HG02870 (cell line): ENCODE measurements at regions not wholly inside any gene's neighbourhood (a gene's known extent, or its start where the extent isn't known, plus 50 kb on each side); places are given as distances from the start of the nearest gene placed in this dataset.
"Not testable (repeated sequence)": the region's sequence is repeated elsewhere in the genome, so short reads cannot be mapped to it uniquely, and the experiment has no call there.

Experiments used
- ATAC-seq: cut with Tn5 transposase; IDR thresholded peaks from one replicate; pipeline ENCODE4 v1.9.1; 2021; ENCODE audit warnings: mild to moderate bottlenecking, moderate library complexity; ENCODE audit not compliant: unreplicated experiment

DNA sequence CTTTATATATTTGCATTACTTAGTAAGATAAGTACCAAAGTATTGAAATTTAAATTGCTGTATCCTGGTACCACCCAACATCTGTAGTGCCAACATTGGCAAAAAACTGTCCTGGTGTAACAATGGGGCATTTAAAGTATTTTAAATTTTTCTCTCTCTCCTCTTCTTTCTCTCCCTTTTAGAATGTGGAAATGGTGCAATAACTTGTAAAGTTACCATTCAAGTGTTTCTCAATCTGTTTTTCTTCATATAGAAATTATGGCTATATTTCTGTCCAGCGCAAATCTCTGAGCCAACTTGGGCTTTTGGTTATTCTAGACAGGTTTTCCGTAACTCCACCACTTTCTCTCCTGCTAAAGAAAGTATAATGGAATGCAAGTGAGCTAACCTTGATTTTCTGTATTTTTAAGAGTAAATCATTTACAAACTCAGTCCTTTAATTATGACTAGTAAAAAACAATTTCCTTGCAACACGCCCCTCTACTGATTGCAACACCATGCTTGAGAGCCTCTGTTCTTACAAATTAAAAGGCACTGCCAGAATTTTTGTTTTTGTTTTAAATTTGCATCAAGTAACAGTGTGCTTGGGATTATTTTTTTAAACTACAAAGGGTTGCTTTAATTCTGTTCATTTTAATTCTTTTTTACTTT, 324.2 kb upstream of the CITED2 start:
- ATAC-seq: no peak

DNA sequence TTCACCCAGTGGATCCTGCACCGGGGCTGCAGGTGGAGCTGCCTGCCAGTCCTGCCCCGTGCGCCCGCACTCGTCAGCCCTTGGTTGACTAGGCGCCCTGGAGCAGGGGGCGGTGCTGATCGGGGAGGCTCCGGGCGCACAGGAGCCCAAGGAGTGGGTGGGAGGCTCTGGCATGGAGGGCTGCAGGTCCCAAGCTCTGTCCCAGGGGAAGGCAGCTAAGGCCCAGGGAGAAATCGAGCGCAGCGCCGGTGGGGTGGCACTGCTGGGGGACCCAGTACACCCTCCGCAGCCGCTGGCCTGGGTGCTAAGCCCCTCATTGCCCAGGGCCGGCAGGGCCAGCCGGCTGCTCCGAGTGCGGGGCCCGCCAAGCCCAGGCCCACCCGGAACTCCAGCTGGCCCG, 323.4 kb upstream of the CITED2 start:
- ATAC-seq: not testable (repeated sequence)

DNA sequence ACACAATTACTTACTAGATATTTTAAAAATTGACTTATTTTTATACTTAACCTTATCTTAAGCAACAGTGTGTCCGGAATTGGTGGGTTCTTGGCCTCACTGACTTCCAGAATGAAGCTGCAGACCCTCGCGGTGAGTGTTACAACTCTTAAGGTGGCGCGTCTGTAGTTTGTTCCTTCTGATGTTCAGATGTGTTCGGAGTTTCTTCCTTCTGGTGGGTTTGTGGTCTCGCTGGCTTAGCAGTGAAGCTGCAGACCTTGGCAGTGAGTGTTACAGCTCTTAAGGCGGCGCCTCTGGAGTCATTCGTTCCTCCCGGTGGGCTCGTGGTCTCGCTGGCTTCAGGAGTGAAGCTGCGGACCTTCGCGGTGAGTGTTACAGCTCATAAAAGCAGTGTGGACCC, 322.5 kb upstream of the CITED2 start:
- not testable (repeated sequence) for ATAC-seq

DNA sequence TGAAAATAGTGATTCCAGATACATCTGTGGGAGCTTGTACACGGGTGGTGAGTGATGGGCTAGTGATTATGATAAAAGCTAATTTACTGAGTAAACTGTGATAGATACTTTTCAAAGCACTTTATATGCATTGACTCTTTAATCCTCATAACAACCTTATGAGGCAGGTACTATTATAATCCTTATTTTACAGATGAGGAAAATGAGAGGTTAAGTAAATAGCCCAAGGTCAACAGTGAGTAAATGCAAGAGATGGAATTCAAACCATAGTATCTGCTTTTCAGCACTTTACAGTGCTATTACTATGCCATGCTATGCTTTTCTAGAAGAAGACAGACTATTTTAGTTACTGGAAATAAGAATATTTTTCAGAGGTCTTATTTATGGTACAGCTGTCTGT, 320.9 kb upstream of the CITED2 start:
- ATAC-seq: no peak

DNA sequence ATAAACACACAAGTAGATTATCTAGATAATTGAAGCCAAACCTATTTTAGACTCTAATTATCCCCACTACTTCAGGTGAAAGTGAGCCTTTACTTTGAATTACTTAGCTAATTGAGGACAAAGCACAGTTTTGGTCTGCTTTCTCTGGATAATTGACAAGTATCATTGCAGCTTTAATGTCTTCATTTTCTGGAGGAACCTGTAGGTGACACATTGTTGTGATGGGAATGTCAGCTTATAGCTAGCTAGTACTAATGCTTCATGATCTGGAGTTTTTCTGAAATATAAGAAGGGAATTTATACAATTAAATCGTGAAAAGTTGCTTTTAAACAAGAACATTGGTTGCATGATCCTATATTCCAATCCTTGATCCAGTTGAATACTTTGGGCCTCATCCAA, 319.3 kb upstream of the CITED2 start:
- no peak for ATAC-seq

DNA sequence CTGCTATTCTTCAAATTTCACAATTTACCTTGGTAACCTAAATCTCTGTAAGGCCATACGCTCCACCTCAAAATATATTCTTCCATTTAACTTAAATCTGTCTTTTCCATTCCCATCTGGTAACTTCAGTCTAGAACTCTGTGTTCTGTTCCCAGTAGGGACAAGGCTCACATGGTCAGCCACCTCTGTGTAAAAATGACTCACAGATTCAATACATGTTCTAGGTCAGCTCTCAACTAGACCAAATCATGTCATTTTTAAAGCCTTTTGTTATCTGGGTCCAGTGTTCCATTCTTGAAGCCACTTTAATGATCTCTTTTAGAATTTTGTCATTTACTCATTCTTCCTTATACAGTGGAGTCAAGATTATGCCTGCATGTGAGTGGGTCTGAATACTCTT, 315.6 kb upstream of the CITED2 start:
- no peak for ATAC-seq

DNA sequence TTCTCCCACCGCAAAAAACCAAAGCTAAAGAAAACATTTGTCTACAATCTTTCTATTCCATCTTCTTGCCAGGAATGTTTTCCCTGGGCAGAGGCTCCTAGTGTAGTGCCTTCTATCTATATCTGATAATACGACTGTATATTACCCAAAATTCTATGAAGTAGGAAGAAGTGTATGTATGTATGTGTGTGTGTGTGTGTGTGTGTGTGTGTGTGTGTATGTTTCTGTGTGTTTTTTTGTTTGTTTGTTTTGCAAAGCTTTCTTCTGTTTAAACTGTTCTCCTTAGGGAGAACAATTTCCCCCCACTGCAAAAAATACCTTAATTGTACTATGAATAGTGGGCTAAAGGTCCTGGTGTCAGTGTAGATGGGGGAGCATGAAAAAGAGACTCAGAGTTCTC, 312.6 kb upstream of the CITED2 start:
- no peak for ATAC-seq

DNA sequence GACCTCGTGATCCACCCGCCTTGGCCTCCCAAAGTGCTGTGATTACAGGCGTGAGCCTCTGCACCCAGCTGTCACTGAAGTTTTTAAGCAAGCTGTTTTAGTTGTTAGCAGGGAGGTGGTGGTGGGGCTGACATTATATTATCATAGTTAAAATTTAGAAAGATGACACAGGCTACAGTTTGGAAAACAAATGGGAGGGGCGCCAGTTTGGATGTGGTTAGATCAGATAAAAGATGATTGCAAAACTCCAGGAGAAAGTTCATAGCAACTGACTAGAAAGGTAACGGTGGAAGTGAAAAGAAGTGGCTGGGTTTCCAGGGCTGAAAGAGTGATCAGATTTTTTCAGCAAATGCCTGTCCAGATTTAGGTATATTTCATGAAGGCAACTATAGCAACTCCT, 311.9 kb upstream of the CITED2 start:
- ATAC-seq: no peak

DNA sequence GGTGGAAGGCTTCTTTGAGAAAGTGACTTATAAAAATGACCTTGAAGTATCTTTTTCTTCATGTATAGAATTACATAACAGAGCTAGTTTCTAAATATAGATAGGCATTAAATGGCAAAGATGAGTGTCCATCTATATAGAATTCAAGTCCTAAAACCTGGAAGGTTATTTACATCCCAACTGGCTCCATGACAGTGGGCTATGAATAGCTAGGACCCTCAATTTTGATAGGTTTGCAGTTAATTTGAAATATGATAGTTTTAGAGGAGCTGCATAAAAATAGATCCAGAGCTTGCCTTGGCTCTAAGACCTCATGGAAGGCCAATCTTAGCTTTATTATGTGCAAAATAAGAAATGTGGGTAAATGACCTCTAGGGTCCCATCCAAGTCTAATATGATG, 310.6 kb upstream of the CITED2 start:
- ATAC-seq: no peak

DNA sequence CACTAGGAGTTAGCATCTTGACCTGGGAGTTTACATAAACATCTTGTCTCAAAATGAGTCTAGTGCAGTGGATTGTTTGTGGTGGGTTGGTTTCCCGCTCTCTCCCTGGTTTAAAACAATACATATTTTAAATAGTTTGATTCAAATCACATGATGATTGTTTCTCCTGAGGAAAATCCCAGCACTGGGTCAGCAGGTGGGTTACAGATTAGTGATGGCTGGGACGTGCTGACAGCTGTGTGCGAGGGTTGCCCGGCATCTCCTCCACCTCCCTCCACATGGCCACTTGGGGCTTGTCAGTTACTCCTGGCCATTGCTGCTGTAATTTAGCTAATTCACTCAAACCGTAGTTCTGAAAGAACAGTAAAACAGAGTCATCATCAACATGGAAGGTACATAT, 306.4 kb upstream of the CITED2 start:
- no peak for ATAC-seq

DNA sequence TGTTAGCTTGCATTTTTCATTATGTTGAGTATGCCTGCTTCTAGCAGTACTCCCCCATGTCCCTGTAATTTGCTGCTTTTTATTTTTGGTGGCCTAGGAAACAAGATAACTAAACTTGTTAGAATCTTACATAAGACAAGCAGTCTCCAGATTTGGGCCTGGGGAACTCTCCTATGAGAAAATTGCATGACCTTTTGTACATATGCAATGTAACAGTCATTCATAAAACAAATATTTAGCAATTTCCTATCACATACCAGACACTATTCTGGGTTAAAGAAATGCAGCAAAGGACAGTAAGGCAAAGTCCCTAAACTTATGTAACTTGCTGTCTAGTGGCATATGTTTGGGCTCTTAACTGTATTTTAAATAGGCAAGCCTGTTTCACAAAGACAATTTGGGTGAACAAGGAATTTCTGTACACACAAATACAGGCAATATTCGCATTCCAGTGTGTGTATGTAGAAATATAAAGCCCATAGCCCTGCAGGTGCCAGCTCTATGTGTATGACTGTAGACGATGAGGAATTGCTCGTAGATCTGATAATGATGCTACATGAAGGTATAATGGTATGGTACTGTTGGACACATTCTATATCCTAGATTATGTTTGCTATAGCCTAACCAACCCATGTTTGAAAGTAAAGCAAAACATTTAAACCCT, 305.2 kb upstream of the CITED2 start:
- no peak for ATAC-seq

DNA sequence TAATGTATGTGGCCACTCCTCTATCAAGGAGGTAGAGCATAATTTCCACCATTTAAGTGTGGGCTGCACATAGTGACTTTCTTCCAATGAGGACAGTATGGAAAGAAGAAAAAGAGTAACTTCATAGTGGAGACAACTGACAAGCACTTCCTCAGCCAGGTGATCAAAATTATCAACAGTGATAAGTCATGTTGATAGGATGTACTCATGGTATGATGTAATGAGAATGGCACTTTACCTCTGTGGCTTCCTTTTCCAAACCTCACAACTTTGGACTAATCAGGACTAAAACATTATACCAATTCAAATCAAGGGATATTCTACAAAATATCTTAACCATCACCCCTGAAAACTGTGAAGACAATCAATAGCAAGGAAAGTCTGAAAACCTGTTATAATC, 302.3 kb upstream of the CITED2 start:
- ATAC-seq: no peak

DNA sequence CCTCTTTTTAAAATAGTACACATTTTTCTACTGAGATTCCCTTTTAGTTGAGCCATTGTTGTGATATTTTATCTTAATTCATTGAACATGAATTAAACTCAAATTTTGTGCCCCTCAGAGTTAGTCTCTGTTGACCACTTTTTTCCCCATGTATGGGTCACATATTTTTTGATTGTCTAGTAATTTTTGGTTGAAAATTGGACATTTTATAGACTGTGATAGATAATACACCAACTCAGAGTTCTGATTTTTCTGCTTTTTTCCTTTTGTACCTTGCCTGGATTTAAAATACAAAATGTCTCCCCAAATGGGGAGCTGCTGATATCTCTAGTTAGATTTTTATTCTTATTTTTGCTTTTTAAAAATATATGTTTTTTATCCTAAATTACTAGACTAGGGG, 291.8 kb upstream of the CITED2 start:
- ATAC-seq: no peak

DNA sequence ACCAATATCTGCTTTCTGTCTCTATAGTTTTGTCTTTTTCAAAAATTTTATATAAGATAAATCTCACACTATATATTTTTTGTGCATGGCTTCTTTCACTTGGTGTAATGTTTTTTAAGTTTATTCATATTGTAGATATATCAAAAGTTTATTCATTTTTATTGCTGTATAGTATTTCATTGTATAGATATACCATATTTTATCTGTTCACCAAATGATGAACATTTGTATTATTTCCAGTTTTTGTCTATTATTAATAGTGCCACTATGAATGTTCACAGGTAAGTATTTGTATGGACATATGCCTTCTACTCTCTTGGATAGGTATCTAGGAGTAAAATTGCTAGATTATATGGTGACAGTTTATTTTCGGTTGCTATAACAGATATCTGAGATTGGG, 289.5 kb upstream of the CITED2 start:
- no peak for ATAC-seq

DNA sequence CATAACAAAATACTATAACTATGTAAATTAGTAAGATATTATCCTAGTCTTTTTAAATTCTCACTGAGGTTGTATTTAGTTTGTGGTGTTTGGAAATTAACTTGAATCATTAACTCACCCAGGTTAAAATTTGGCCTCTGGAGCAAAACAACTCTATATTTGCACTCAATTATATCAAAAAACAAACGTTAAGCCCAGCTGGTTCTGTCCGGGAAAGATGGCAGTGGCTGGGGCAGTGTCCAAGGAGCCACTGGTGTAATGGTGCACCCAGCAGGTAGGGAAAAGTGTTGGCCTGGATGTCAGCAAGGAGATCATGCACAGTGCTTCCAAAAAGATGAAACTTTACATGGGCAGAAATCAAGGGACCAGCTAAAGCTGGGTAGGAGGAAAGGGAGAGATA, 285.3 kb upstream of the CITED2 start:
- ATAC-seq: no peak

DNA sequence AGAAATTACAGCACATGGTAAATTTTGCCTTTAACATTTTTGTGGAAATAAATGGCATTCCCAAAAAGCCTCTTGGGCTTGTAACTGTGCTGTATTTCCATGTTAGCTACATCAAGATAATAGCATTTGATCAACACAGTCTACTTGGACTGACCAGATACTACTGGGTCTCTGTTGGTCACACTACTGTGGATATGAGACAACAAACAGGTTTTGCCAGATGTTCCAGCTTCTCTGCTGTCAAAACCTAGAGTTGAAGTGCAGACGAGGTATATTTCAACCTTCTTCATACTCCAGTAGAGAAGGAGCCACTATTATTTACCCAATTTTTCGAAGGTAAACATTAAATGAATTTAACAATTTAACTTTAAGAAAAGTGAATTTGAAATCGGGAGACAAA, 284.7 kb upstream of the CITED2 start:
- ATAC-seq: no peak

DNA sequence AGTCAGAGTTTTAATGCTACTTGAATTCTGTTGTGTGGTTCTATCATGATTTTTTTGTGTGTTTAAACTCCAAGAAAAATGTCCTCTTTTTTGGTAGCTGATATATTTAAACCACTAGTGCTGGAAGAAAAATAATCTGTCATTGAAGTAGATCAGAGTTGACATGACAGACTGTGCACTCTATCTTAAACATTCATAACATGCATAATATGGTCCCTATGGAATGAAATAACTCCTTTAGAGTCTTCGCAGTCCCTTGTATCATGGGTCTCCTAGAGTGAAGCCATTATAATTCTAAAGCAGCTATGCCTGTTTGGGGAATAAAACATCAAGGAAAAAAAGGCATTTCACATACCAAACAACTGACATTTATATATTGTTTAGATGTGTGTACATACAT, 282.7 kb upstream of the CITED2 start:
- ATAC-seq: no peak

DNA sequence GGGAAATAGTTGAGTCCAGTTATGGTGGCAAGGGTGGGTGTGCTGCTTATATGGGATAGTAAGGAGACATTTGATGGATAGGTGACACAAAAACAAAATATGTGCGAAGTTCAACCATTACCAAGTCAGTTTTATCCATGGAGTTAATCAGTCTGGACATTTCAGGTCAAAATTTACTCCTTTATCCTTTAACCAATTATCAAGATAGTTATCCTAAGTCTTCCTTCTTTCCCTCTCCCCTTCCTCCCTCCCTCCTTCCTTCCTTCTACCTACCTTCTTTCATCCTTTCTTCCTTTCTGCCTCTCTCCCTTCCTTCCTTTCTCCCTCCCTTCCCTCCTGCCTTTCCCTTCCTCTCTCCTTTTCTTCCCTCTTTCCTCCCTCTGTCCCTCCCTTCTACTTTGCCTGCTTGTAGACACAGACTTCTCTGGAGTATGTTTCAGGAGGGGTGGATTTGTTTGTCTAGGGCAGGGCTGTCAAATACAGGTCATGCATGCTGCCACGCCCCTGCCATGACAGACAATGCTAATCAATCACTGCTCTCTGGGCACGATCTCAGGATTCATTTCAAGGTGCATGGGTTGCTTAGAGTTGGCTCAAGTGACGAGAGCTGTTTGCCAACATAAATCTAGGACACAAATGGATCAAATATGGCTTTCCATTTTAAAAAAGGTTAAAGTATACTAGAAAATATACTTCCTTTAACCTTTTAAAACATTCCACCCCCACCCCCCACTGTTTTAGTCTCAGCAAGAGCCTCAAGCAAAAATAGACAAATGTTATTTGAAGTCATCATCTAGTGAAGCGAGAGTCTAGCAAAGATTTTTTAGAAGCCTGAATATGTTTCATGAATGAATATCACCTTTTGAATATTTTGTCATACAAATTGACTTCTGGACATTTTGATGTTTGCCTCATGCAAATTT, 281.6 kb upstream of the CITED2 start:
- no peak for ATAC-seq

DNA sequence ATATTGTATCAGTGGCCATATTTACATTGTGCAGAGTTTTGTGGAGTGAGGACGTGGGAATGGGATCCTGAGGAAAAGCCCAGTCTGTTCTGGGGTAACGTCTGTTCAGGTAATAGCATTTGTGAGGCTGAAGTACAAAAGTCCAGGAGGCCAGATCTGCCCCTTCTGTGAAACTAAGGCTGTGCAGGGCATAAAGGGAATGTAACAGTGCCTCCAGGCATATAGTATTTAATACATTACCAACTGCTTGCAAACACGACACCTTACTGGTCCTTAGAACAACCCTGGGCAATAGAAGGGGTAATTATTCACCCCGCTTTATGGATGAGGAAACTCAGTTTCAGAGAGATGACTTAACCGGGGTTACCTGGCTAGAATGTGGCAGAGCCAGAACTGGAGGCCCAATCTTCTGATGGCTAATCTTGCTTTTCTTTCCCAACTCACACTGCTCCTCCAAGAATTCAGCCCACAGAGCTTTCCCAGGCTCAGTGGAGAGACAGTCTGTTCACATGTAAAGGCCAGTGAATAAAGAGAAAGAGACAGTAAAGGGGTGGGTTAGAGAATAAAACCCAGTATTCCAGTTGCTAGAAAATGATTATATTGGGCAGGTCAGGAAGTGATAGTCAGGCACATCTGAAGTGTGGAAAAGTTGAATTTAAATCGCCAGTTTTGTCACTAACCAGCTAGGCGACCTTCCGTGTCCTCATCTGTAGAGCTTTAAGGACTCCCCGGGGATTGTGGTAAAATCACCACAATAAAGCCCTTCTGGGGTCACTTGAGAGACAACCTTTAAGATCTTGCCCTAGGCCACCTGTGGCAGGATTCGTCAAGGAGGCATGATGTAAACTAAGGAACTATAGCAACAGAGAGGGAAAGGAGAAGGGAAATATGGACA, 280.7 kb upstream of the CITED2 start:
- no peak for ATAC-seq

DNA sequence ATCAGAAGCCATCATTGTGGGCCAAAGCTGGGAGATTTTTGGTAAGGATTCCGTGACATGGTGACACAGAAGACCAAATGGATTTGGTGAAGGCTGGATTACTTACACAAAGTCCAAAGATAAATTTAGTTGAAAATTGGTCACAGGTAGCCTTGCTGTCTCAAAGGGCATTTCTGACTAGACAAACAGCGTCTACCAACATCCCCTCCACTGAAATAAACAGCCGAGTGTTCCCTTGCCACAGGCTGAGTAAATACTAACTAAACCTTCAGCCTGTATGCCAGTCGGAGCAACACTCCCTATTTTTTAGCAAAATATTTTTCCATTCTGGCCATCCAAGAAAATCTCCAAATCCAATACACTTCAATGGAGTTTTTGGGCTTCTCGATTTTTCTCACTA, 279.9 kb upstream of the CITED2 start:
- ATAC-seq: no peak

DNA sequence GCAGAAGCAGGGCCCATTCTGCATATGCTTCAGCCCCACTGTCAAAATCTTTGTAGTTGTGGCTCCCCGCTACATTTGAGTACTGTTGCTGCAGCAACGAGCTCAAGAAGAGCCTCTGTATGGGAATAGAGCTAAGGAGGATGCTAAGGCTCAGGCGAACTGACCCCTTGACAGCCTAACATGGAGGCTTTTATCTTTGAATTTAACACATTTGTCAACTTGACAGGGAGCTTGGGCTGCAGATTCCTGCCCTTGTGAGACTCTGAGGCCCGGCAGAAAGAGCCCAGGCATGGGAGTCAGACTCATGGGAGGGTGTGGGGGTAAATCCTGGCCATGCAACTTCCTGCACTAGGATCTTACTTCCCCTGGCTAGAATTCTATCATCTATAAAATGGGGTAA, 278.7 kb upstream of the CITED2 start:
- ATAC-seq: no peak
